IMR-90 (cell line): ENCODE measurements at regions not wholly inside any gene's neighbourhood (a gene's known extent, or its start where the extent isn't known, plus 50 kb on each side); places are given as distances from the start of the nearest gene placed in this dataset.

Source experiments
- ATAC-seq: fragments of 200-7000 bp; cut with Tn5 transposase; 2 replicates; pipeline ENCODE4 v1.9.1; 2020; ENCODE audit warnings: low read depth, mild to moderate bottlenecking, moderate library complexity
- BruUV-seq: library from RNA; stranded (reverse); fragments of 400-500 nt; replicated peaks from 2 replicates; lab custom pipeline; 2021; lab: Mats Ljungman, UMichigan
- CTCF ChIA-PET: fragments of 300-600 bp; formaldehyde crosslinking; extraction: SDS; loops from one replicate; lab custom pipeline; 2021; ENCODE audit warnings: antibody characterized with exemption; lab: Yijun Ruan, JAX
- POLR2A ChIA-PET: fragments of 300-600 bp; sonication (Branson Sonifier 250); formaldehyde crosslinking; loops from one replicate; lab custom pipeline; 2022; ENCODE audit warnings: antibody characterized with exemption; ENCODE audit not compliant: unreplicated experiment; lab: Charles Lee
- DNase-seq: peaks from one replicate; pipeline ENCODE4 v3.0.0; 2013
- H2AFZ ChIP-seq: replicated peaks from 2 replicates; pipeline ENCODE3; 2013; ENCODE audit warnings: low read length, mild to moderate bottlenecking; ENCODE audit not compliant: poor library complexity
- H2AK5ac ChIP-seq: 2 replicates; pipeline ENCODE4 v1.6.1; 2013; ENCODE audit warnings: low read depth, low read length, inconsistent platforms
- H2AK9ac ChIP-seq: replicated peaks from 2 replicates; pipeline ENCODE3; 2013; ENCODE audit warnings: mild to moderate bottlenecking, low read depth, low read length, moderate library complexity; ENCODE audit not compliant: poor library complexity
- H2BK120ac ChIP-seq: 2 replicates; pipeline ENCODE4 v1.6.1; 2013; ENCODE audit warnings: low read depth, low read length, inconsistent platforms
- H2BK15ac ChIP-seq: 3 replicates; pipeline ENCODE4 v1.6.1; 2013; ENCODE audit warnings: low read depth, low read length, inconsistent platforms
- H2BK20ac ChIP-seq: 2 replicates; pipeline ENCODE4 v1.6.1; 2013; ENCODE audit warnings: low read depth, mild to moderate bottlenecking, inconsistent platforms, low read length, moderate library complexity
- H2BK5ac ChIP-seq: 2 replicates; pipeline ENCODE4 v1.6.1; 2013; ENCODE audit warnings: mild to moderate bottlenecking, low read depth, low read length, inconsistent platforms; ENCODE audit not compliant: poor library complexity, severe bottlenecking
- H3K14ac ChIP-seq: replicated peaks from 2 replicates; pipeline ENCODE4 v1.6.1; 2013; ENCODE audit warnings: low read depth, low read length, inconsistent platforms
- H3K18ac ChIP-seq: 2 replicates; pipeline ENCODE4 v1.6.1; 2013; ENCODE audit warnings: low read depth, low read length, control low read depth
- H3K23ac ChIP-seq: 2 replicates; pipeline ENCODE4 v1.6.1; 2013; ENCODE audit warnings: low read depth, low read length, inconsistent platforms
- H3K27ac ChIP-seq: 2 replicates; pipeline ENCODE4 v1.5.1; 2013; ENCODE audit warnings: mild to moderate bottlenecking, control low read depth, low read length; ENCODE audit not compliant: insufficient read depth
- H3K27me3 ChIP-seq: 2 replicates; pipeline ENCODE4 v1.6.1; 2013; ENCODE audit warnings: low read length; ENCODE audit not compliant: control insufficient read depth, insufficient read depth
- H3K36me3 ChIP-seq: 2 replicates; pipeline ENCODE4 v1.6.1; 2013; ENCODE audit warnings: low read length, mixed read lengths; ENCODE audit not compliant: control insufficient read depth, insufficient read depth
- H3K4ac ChIP-seq: 2 replicates; pipeline ENCODE4 v1.6.1; 2013; ENCODE audit warnings: low read depth, low read length, inconsistent platforms
- H3K4me1 ChIP-seq: 2 replicates; pipeline ENCODE4 v1.6.1; 2013; ENCODE audit warnings: low read length, mixed read lengths; ENCODE audit not compliant: control insufficient read depth, insufficient read depth
- H3K4me2 ChIP-seq: 2 replicates; pipeline ENCODE4 v1.6.1; 2013; ENCODE audit warnings: low read depth, mild to moderate bottlenecking, control low read depth, low read length, moderate library complexity
- H3K4me3 ChIP-seq: 2 replicates; pipeline ENCODE4 v1.5.1; 2013; ENCODE audit warnings: low read depth, mild to moderate bottlenecking, control low read depth, low read length, moderate library complexity; ENCODE audit not compliant: insufficient read depth
- H3K56ac ChIP-seq: 2 replicates; pipeline ENCODE4 v1.6.1; 2013; ENCODE audit warnings: low read length, inconsistent platforms; ENCODE audit not compliant: insufficient read depth; ENCODE audit errors: extremely low read depth
- H3K79me1 ChIP-seq, 2 experiments: 2 replicates each; pipeline ENCODE4 v1.6.1; 2013; ENCODE audit warnings: low read length in 2 of 2, inconsistent platforms in 1 of 2, low read depth in 1 of 2
- H3K9ac ChIP-seq: 2 replicates; pipeline ENCODE4 v1.6.1; 2013; ENCODE audit warnings: low read depth, low read length, control low read depth
- H3K9me1 ChIP-seq: 2 replicates; pipeline ENCODE4 v1.6.1; 2013; ENCODE audit warnings: low read length, inconsistent platforms; ENCODE audit not compliant: insufficient read depth
- H3K9me3 ChIP-seq: 2 replicates; pipeline ENCODE4 v1.6.1; 2013; ENCODE audit warnings: low read length; ENCODE audit not compliant: control insufficient read depth, insufficient read depth
- H4K20me1 ChIP-seq: 2 replicates; pipeline ENCODE4 v1.6.1; 2013; ENCODE audit warnings: low read length, inconsistent platforms; ENCODE audit not compliant: insufficient read depth
- H4K5ac ChIP-seq: 2 replicates; pipeline ENCODE4 v1.6.1; 2013; ENCODE audit warnings: mild to moderate bottlenecking, low read depth, low read length, control low read depth
- H4K8ac ChIP-seq, 2 experiments: 2 replicates each; pipeline ENCODE4 v1.6.1; 2013; ENCODE audit warnings: low read depth in 2 of 2, low read length in 2 of 2, control low read depth in 1 of 2, inconsistent platforms in 1 of 2
- H4K91ac ChIP-seq: 2 replicates; pipeline ENCODE4 v1.6.1; 2013; ENCODE audit warnings: low read depth, low read length, inconsistent platforms; ENCODE audit not compliant: insufficient read depth
- BHLHE40 ChIP-seq: fragments of 150-350 bp; IDR thresholded peaks from 2 replicates; pipeline ENCODE4 v1.6.1; 2016; ENCODE audit warnings: mild to moderate bottlenecking, low read depth, low read length
- CHD1 ChIP-seq: IDR thresholded peaks from 2 replicates; pipeline ENCODE4 v1.6.1; 2012; ENCODE audit warnings: low read depth, low read length, improper control_type of control experiment
- FOS ChIP-seq: fragments of 150-350 bp; IDR thresholded peaks from 2 replicates; pipeline ENCODE4 v1.6.1; 2016; ENCODE audit warnings: low read depth, low read length
- MAFK ChIP-seq: IDR thresholded peaks from 2 replicates; pipeline ENCODE4 v1.6.1; 2012; ENCODE audit warnings: low read depth, low read length, improper control_type of control experiment
- MAZ ChIP-seq: IDR thresholded peaks from 2 replicates; pipeline ENCODE4 v1.6.1; 2012; ENCODE audit warnings: low read depth, mild to moderate bottlenecking, low read length, improper control_type of control experiment, moderate library complexity, borderline replicate concordance
- MXI1 ChIP-seq: IDR thresholded peaks from 2 replicates; pipeline ENCODE4 v1.6.1; 2012; ENCODE audit warnings: low read depth, mild to moderate bottlenecking, low read length, moderate library complexity, borderline replicate concordance
- NFE2L2 ChIP-seq: fragments of 150-350 bp; IDR thresholded peaks from 2 replicates; pipeline ENCODE4 v1.6.1; 2016; ENCODE audit warnings: low read depth, mild to moderate bottlenecking, low read length
- POLR2A ChIP-seq: IDR thresholded peaks from 2 replicates; pipeline ENCODE4 v1.6.1; 2012; ENCODE audit warnings: mild to moderate bottlenecking, low read depth, low read length
- RAD21 ChIP-seq: IDR thresholded peaks from 2 replicates; pipeline ENCODE4 v1.6.1; 2012; ENCODE audit warnings: low read length, improper control_type of control experiment
- RCOR1 ChIP-seq: IDR thresholded peaks from 2 replicates; pipeline ENCODE4 v1.6.1; 2012; ENCODE audit warnings: mild to moderate bottlenecking, low read length, improper control_type of control experiment; ENCODE audit not compliant: insufficient replicate concordance
- RFX5 ChIP-seq: IDR thresholded peaks from 2 replicates; pipeline ENCODE4 v1.8.0; 2012; ENCODE audit warnings: low read depth, mild to moderate bottlenecking, low read length, moderate library complexity
- SMC3 ChIP-seq: fragments of 150-350 bp; IDR thresholded peaks from 2 replicates; pipeline ENCODE4 v1.6.1; 2016; ENCODE audit warnings: low read depth, mild to moderate bottlenecking, antibody characterized with exemption, low read length, moderate library complexity
- WGBS, 2 experiments: methylation state at CpG; one replicate each; pipeline versions ENCODE4 v1.1.5 to v1.1.7; 2013; ENCODE audit warnings: missing lambda C conversion rate in 2 of 2; ENCODE audit not compliant: insufficient read length in 1 of 2; ENCODE audit errors: extremely low coverage in 2 of 2; 5-methylcytosine and 5-hydroxymethylcytosine counted together
- dilution Hi-C: fragments of 300-500 bp; cut with HindIII; formaldehyde crosslinking; loops from one replicate; pipeline ENCODE4 v1.14.3; 2018; ENCODE audit warnings: low sequenced_read_pairs; ENCODE audit not compliant: unreplicated experiment
- in situ Hi-C: fragments of 300-500 bp; cut with MboI; formaldehyde crosslinking; loops from 3 replicates; pipeline ENCODE4 v1.14.3; 2019; ENCODE audit warnings: low sequenced_read_pairs, inconsistent platforms, mixed read lengths
- intact Hi-C: fragments of 100-400 bp; cut with micrococcal nuclease; formaldehyde crosslinking; loops from 2 replicates; pipeline ENCODE4 v1.10.0; 2022
- TF ChIP-seq, protein P1 (sequence below): conservative IDR thresholded peaks from 2 replicates; pipeline ENCODE4 v1.5.1; 2012; ENCODE audit warnings: mild to moderate bottlenecking, low read depth, low read length, improper control_type of control experiment
- TF ChIP-seq, protein P2 (sequence below): fragments of 150-350 bp; IDR thresholded peaks from 2 replicates; pipeline ENCODE4 v1.6.1; 2016; ENCODE audit warnings: low read depth, mild to moderate bottlenecking, low read length, moderate library complexity, borderline replicate concordance
- TF ChIP-seq, protein P3 (sequence below): fragments of 150-350 bp; IDR thresholded peaks from 2 replicates; pipeline ENCODE4 v1.6.1; 2017; ENCODE audit warnings: mild to moderate bottlenecking, antibody characterized with exemption, low read length, low read depth

DNA sequence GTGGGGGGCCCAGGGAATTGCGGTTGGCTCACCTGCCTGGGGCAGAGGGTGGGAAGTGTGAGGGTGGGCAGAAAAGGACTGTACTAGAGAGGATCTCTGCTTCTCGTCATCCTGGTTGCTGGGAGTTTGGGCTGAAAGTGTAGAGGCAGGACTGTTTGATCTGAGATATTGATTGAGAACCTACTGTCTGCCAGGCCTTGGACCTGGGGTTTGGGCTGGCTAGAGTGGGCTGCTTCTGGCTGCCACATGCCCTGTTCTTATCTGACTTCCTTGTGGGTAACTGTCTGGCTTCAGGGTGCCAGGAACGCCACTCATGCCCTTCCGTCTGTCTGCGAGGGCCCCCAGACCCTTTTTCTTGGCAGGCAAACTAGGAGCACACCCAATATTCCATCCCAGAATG is 200.9 kb downstream of the FOXD2 start:
- Histone ChIP-seq H2BK15ac (no peak overlapping the region), H3K79me1 (no peaks in the 10 kb centered on the region), H4K20me1 (no peaks in the 10 kb centered on the region), H3K27me3 (no peaks in the 10 kb centered on the region), H3K9ac (no peak overlapping the region), H2BK120ac (no peak overlapping the region), H3K23ac (no peak overlapping the region), H2AK9ac (no peak overlapping the region), H3K4me2 (no peak overlapping the region), H2AK5ac (no peak overlapping the region), H4K5ac (no peak overlapping the region), H3K36me3 (no peaks in the 10 kb centered on the region), H2BK5ac (no peak overlapping the region), H3K27ac (no peak overlapping the region), H3K9me1 (no peaks in the 10 kb centered on the region), H2BK20ac (no peak overlapping the region), H4K8ac (no peak overlapping the region), H3K4me3 (no peak overlapping the region), H3K14ac (no peak overlapping the region), H3K18ac (no peak overlapping the region), H3K9me3 (no peaks in the 10 kb centered on the region), H3K56ac (no peak overlapping the region), H3K4ac (no peak overlapping the region), H2AFZ (no peak overlapping the region), H4K91ac (no peak overlapping the region), H3K4me1 (no peaks in the 10 kb centered on the region)
- intact Hi-C loops (no loop called here), in situ Hi-C loops (no loop called here), dilution Hi-C loops (no loop called here)
- POLR2A ChIA-PET, result no interaction called here
- CTCF ChIA-PET, result no interaction called here
- 45% methylated on average over 2 of the region's 5 CpGs; no CpG with 5 or more reads in 1 of the 2 experiments for WGBS, 2 experiments
- no peak for ATAC-seq
- no TSS peak for BruUV-seq
- DNase-seq, result no peak
- TF ChIP-seq, protein P1, sequence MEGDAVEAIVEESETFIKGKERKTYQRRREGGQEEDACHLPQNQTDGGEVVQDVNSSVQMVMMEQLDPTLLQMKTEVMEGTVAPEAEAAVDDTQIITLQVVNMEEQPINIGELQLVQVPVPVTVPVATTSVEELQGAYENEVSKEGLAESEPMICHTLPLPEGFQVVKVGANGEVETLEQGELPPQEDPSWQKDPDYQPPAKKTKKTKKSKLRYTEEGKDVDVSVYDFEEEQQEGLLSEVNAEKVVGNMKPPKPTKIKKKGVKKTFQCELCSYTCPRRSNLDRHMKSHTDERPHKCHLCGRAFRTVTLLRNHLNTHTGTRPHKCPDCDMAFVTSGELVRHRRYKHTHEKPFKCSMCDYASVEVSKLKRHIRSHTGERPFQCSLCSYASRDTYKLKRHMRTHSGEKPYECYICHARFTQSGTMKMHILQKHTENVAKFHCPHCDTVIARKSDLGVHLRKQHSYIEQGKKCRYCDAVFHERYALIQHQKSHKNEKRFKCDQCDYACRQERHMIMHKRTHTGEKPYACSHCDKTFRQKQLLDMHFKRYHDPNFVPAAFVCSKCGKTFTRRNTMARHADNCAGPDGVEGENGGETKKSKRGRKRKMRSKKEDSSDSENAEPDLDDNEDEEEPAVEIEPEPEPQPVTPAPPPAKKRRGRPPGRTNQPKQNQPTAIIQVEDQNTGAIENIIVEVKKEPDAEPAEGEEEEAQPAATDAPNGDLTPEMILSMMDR, result no peak
- TF ChIP-seq MAZ (no peak), POLR2A (no peak), SMC3 (no peak), RFX5 (no peak), RAD21 (no peak), BHLHE40 (no peak), NFE2L2 (no peak), RCOR1 (no peak), MAFK (no peak), MXI1 (no peak), FOS (no peak), CHD1 (no peak)
- TF ChIP-seq, protein P2, sequence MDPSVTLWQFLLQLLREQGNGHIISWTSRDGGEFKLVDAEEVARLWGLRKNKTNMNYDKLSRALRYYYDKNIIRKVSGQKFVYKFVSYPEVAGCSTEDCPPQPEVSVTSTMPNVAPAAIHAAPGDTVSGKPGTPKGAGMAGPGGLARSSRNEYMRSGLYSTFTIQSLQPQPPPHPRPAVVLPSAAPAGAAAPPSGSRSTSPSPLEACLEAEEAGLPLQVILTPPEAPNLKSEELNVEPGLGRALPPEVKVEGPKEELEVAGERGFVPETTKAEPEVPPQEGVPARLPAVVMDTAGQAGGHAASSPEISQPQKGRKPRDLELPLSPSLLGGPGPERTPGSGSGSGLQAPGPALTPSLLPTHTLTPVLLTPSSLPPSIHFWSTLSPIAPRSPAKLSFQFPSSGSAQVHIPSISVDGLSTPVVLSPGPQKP, result no peak
- TF ChIP-seq, protein P3, sequence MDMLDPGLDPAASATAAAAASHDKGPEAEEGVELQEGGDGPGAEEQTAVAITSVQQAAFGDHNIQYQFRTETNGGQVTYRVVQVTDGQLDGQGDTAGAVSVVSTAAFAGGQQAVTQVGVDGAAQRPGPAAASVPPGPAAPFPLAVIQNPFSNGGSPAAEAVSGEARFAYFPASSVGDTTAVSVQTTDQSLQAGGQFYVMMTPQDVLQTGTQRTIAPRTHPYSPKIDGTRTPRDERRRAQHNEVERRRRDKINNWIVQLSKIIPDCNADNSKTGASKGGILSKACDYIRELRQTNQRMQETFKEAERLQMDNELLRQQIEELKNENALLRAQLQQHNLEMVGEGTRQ, result no peak
